ENCODE measurements at regions not wholly inside any gene's neighbourhood (a gene's known extent, or its start where the extent isn't known, plus 50 kb on each side); places are given as distances from the start of the nearest gene placed in this dataset.

DNA sequence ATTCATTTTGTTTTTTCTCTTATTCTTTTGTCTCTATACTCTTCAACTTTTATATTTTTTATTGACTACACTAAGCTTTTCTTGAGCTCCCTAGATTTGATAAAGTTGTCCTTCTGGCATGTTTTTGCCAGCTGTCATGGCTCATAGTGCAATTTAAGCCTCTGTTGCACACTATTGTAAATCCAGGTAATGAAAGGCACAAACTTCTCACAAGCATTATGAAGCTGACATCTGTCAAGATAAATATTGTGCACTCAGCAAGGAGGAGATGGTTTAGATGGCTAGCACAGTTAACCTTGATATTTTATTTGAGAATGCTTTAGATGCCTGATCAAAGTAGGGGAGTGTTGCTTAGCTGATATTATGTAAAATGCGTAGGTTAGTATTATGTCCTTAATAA is 1280.9 kb downstream of the NSUN3 start:
- TF ChIP-seq, protein P1, sequence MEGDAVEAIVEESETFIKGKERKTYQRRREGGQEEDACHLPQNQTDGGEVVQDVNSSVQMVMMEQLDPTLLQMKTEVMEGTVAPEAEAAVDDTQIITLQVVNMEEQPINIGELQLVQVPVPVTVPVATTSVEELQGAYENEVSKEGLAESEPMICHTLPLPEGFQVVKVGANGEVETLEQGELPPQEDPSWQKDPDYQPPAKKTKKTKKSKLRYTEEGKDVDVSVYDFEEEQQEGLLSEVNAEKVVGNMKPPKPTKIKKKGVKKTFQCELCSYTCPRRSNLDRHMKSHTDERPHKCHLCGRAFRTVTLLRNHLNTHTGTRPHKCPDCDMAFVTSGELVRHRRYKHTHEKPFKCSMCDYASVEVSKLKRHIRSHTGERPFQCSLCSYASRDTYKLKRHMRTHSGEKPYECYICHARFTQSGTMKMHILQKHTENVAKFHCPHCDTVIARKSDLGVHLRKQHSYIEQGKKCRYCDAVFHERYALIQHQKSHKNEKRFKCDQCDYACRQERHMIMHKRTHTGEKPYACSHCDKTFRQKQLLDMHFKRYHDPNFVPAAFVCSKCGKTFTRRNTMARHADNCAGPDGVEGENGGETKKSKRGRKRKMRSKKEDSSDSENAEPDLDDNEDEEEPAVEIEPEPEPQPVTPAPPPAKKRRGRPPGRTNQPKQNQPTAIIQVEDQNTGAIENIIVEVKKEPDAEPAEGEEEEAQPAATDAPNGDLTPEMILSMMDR (IDR thresholded peaks at IDR 0.05; ENCODE audit: low read length): no peak
- TF ChIP-seq EZH2 (IDR thresholded peaks at IDR 0.05; ENCODE audit: borderline replicate concordance, low read length): no peak
